Body of pancreas (tissue), 4 donors: ENCODE measurements at regions not wholly inside any gene's neighbourhood (a gene's known extent, or its start where the extent isn't known, plus 50 kb on each side); places are given as distances from the start of the nearest gene placed in this dataset.

Experiments used
- ATAC-seq: fragments of 150-250 bp; one replicate; pipeline ENCODE4 v1.9.1; 2016
- DNase-seq, 4 donors: peaks; one replicate each; pipeline ENCODE4 v3.0.0-alpha.2; 2019
- H3K27ac ChIP-seq, 4 donors: fragments of 200-600 bp; sonication (generic); 1 replicate in 3 of 4; 2 replicates in 1 of 4; pipeline versions ENCODE4 v1.5.1 to v1.6.1; 2016 to 2019; ENCODE audit warnings: mild to moderate bottlenecking in 1 of 4, mixed read lengths in 1 of 4, moderate library complexity in 1 of 4
- H3K27me3 ChIP-seq, 2 donors: fragments of 200-600 bp; sonication (generic); one replicate each; pipeline ENCODE4 v1.6.0; 2016; ENCODE audit warnings: mild to moderate bottlenecking in 1 of 2
- H3K36me3 ChIP-seq, 2 donors: fragments of 200-600 bp; sonication (generic); replicated peaks in 1 of 2; 2 replicates each; pipeline ENCODE4 v1.5.1; 2016; ENCODE audit warnings: low read depth in 2 of 2; ENCODE audit not compliant: insufficient read depth in 1 of 2
- H3K4me1 ChIP-seq: fragments of 200-600 bp; sonication (generic); one replicate; pipeline ENCODE4 v1.6.0; 2016
- H3K4me3 ChIP-seq, 2 donors: fragments of 200-600 bp; sonication (generic); 1 replicate in 1 of 2; 2 replicates in 1 of 2; pipeline ENCODE4 v1.5.1; 2016 to 2019
- H3K9me3 ChIP-seq, 3 donors: fragments of 200-600 bp; sonication (generic); 1 replicate in 2 of 3; 2 replicates in 1 of 3; pipeline ENCODE4 v1.5.1; 2016
- POLR2A ChIP-seq, 3 donors: fragments of 450-650 bp; IDR thresholded peaks; one replicate each; pipeline ENCODE4 v1.6.1; 2016; ENCODE audit warnings: antibody characterized with exemption in 3 of 3, mild to moderate bottlenecking in 2 of 3
- WGBS, 2 donors: methylation state at CpG; one replicate each; pipeline ENCODE4 v1.1.5; 2017; 5-methylcytosine and 5-hydroxymethylcytosine counted together
- intact Hi-C: fragments of 100-400 bp; cut with DNase I; formaldehyde crosslinking; loops from one replicate; pipeline ENCODE4 v1.15.1; 2023
- TF ChIP-seq, protein P1 (sequence below), 7 experiments: fragments of 450-650 bp in 4 of 7; fragments of 200-600 bp in 3 of 7; sonication (generic) in 3 of 7; IDR thresholded peaks; one replicate each; pipeline ENCODE4 v1.5.1; 2016 to 2019; ENCODE audit warnings: antibody characterized with exemption in 7 of 7

- Histone ChIP-seq H3K27ac (no peak overlapping the region), H3K4me3 (no peak overlapping the region), H3K4me1 (no peaks in the 10 kb centered on the region), H3K9me3 (no peaks in the 10 kb centered on the region), H3K27me3 (no peaks in the 10 kb centered on the region), H3K36me3 (no peaks in the 10 kb centered on the region)
- ATAC-seq (no peak), DNase-seq (no peak)
- intact Hi-C loops = no loop called here
- WGBS, 2 donors = 63 to 65% methylated on average over 2 of the region's 2 CpGs
- TF ChIP-seq, protein P1, sequence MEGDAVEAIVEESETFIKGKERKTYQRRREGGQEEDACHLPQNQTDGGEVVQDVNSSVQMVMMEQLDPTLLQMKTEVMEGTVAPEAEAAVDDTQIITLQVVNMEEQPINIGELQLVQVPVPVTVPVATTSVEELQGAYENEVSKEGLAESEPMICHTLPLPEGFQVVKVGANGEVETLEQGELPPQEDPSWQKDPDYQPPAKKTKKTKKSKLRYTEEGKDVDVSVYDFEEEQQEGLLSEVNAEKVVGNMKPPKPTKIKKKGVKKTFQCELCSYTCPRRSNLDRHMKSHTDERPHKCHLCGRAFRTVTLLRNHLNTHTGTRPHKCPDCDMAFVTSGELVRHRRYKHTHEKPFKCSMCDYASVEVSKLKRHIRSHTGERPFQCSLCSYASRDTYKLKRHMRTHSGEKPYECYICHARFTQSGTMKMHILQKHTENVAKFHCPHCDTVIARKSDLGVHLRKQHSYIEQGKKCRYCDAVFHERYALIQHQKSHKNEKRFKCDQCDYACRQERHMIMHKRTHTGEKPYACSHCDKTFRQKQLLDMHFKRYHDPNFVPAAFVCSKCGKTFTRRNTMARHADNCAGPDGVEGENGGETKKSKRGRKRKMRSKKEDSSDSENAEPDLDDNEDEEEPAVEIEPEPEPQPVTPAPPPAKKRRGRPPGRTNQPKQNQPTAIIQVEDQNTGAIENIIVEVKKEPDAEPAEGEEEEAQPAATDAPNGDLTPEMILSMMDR (IDR thresholded peaks at IDR 0.05) = no peak
Observed at GRCh38 chr11:24312464-24313238, 184.2 kb upstream of the LUZP2 start.

DNA sequence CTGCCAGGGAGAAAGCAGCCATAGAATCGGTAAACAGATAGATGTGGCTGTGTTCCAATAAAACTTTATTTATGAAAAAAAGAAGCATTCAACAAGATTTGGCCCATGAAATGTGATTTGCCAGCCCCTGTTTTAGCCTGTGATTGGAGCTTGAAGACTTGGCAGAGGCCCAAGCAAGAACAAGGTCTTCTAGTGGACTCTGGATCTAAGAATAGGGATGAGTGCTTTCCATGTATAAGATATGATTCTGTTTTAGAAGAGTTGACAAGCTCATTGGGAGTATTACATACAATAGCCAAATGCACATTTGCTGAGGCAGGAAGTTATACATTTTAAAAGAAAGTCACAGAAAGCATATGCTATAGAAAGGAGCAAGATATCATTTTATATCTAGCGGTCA is 175.6 kb upstream of the LUZP2 start:
- Histone ChIP-seq H3K9me3 (no peaks in the 10 kb centered on the region), H3K36me3 (no peaks in the 10 kb centered on the region), H3K27me3 (no peaks in the 10 kb centered on the region), H3K4me3 (no peak overlapping the region), H3K27ac (no peak overlapping the region), H3K4me1 (no peaks in the 10 kb centered on the region)
- intact Hi-C loops = no loop called here
- ATAC-seq = no peak
- no peak for DNase-seq
- TF ChIP-seq, protein P1 (IDR thresholded peaks at IDR 0.05) = no peak
- TF ChIP-seq POLR2A (IDR thresholded peaks at IDR 0.05) = no peak
- WGBS, 2 donors = 93 to 96% methylated on average over 2 of the region's 2 CpGs

DNA sequence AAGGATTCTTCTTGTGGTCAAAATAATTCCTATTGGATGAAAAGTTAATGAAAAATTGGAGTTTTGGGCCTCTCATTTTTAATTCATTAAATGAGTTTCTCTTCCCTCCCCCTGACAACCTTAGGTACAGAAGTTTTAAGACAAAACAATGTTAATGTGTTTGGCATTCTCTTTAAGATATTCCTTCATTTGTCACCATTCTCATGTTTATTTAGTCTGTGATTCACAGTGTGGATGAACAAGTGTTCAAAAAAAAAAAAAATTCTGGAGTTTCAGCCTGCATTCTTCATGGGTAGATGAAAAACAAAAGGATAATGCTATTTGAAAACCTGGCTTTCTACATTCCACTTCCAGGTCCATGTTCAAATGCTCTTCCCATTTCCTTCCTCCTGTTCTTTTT is 172.6 kb upstream of the LUZP2 start:
- H3K27me3 ChIP-seq = no peaks in the 10 kb centered on the region
- no peaks in the 10 kb centered on the region for H3K36me3 ChIP-seq
- TF ChIP-seq POLR2A (IDR thresholded peaks at IDR 0.05) = no peak
- TF ChIP-seq, protein P1 (IDR thresholded peaks at IDR 0.05) = no peak
- no peaks in the 10 kb centered on the region for H3K4me1 ChIP-seq
- intact Hi-C loops = no loop called here
- DNase-seq = no peak
- no peaks in the 10 kb centered on the region for H3K9me3 ChIP-seq
- H3K4me3 ChIP-seq = no peak overlapping the region
- H3K27ac ChIP-seq = no peak overlapping the region
- ATAC-seq = no peak

DNA sequence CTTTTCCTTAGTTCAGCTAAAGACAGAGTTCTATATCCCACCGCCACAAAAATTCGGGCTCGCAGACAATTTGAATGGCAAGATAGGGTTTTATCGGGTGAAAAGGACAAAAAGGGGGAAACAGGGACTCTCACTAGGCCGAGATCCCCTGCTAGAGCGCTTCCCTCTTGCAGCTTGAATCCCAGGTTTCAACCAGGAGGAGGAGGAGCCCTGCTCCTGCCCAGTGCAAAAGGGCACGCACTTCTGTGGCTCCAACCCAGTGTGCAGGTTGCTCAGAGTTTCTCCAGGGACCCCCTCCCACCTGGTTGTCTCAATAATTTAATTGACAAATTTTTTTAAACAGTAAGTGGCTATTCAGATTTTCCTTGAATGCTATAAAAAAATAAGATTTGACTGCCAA is 152.6 kb upstream of the LUZP2 start:
- Histone ChIP-seq H3K36me3 (no peaks in the 10 kb centered on the region), H3K4me1 (no peaks in the 10 kb centered on the region), H3K27me3 (no peaks in the 10 kb centered on the region), H3K9me3 (no peaks in the 10 kb centered on the region), H3K4me3 (no peak overlapping the region), H3K27ac (no peak overlapping the region)
- no peak for ATAC-seq
- TF ChIP-seq, protein P1 (IDR thresholded peaks at IDR 0.05) = no peak
- no peak for TF ChIP-seq POLR2A (IDR thresholded peaks at IDR 0.05)
- no peak for DNase-seq
- WGBS, 2 donors = 65 to 68% methylated on average over 7 of the region's 7 CpGs
- intact Hi-C loops = no loop called here

- Histone ChIP-seq H3K27me3 (no peaks in the 10 kb centered on the region), H3K27ac (no peak overlapping the region), H3K4me3 (no peak overlapping the region), H3K9me3 (no peaks in the 10 kb centered on the region), H3K4me1 (no peaks in the 10 kb centered on the region), H3K36me3 (no peaks in the 10 kb centered on the region)
- DNase-seq (no peak), ATAC-seq (no peak)
- TF ChIP-seq POLR2A (IDR thresholded peaks at IDR 0.05) = no peak
- intact Hi-C loops = no loop called here
Observed at GRCh38 chr11:24348908-24349307, 147.9 kb upstream of the LUZP2 start.
